GM06990 (cell line): ENCODE measurements at regions not wholly inside any gene's neighbourhood (a gene's known extent, or its start where the extent isn't known, plus 50 kb on each side); places are given as distances from the start of the nearest gene placed in this dataset.

ENCODE experiments used
- DNase-seq: peaks from one replicate; pipeline ENCODE4 v3.0.0-alpha.2; 2011; ENCODE audit not compliant: insufficient read length; ENCODE audit errors: extremely low read depth
- H3K27me3 ChIP-seq: replicated peaks from 2 replicates; pipeline ENCODE4 v1.6.0; 2011; ENCODE audit warnings: low read length; ENCODE audit not compliant: control insufficient read depth, insufficient read depth
- H3K36me3 ChIP-seq: 2 replicates; pipeline ENCODE4 v1.5.1; 2011; ENCODE audit warnings: low read length; ENCODE audit not compliant: control insufficient read depth, insufficient read depth
- H3K4me3 ChIP-seq: replicated peaks from 2 replicates; pipeline ENCODE4 v1.5.1; 2011; ENCODE audit warnings: low read depth, mild to moderate bottlenecking, control low read depth, low read length
- TF ChIP-seq, protein P1 (sequence below): IDR thresholded peaks from 2 replicates; pipeline ENCODE4 v1.5.1; 2011; ENCODE audit warnings: low read length, control low read depth, mild to moderate bottlenecking, inconsistent platforms; ENCODE audit not compliant: insufficient read depth, poor library complexity, severe bottlenecking

GRCh38 chr2:224111576-224111975 is 72.5 kb upstream of the SERPINE2 start:
- TF ChIP-seq, protein P1, sequence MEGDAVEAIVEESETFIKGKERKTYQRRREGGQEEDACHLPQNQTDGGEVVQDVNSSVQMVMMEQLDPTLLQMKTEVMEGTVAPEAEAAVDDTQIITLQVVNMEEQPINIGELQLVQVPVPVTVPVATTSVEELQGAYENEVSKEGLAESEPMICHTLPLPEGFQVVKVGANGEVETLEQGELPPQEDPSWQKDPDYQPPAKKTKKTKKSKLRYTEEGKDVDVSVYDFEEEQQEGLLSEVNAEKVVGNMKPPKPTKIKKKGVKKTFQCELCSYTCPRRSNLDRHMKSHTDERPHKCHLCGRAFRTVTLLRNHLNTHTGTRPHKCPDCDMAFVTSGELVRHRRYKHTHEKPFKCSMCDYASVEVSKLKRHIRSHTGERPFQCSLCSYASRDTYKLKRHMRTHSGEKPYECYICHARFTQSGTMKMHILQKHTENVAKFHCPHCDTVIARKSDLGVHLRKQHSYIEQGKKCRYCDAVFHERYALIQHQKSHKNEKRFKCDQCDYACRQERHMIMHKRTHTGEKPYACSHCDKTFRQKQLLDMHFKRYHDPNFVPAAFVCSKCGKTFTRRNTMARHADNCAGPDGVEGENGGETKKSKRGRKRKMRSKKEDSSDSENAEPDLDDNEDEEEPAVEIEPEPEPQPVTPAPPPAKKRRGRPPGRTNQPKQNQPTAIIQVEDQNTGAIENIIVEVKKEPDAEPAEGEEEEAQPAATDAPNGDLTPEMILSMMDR: no peak
- no peaks in the 10 kb centered on the region for H3K27me3 ChIP-seq
- DNase-seq: no peak
- no peak overlapping the region for H3K4me3 ChIP-seq
- H3K36me3 ChIP-seq: no peaks in the 10 kb centered on the region

- TF ChIP-seq, protein P1: no peak
- no peak overlapping the region for H3K4me3 ChIP-seq
- H3K27me3 ChIP-seq: no peaks in the 10 kb centered on the region
- no peak for DNase-seq
- no peaks in the 10 kb centered on the region for H3K36me3 ChIP-seq
Measured at GRCh38 chr2:224110811-224111210, 71.7 kb upstream of the SERPINE2 start.

DNA sequence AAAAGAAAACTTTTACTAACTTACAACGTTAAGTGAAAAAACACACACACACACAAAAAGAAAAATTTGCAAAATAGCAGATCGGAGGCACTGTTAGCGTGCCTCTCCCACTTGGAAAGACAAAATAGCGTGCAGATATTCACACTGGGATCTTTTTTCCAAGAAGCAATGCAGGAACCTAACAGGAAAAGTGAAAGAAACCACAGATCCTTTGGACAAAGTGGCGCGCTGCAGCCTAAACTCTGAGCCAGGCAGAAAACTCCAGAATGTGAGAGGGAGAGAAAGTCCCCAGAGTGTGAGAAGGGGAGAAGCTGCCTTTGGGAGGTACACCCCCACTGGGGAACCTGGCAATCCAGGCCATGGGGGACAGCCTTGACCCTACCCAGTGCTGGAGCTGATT is 70.7 kb upstream of the SERPINE2 start:
- DNase-seq: no peak
- TF ChIP-seq, protein P1: no peak
- Histone ChIP-seq H3K27me3 (no peaks in the 10 kb centered on the region), H3K36me3 (no peaks in the 10 kb centered on the region), H3K4me3 (no peak overlapping the region)

- Histone ChIP-seq H3K4me3 (no peak overlapping the region), H3K36me3 (no peaks in the 10 kb centered on the region), H3K27me3 (no peaks in the 10 kb centered on the region)
- TF ChIP-seq, protein P1: no peak
- no peak for DNase-seq
Measured at GRCh38 chr2:224106794-224107193, 67.7 kb upstream of the SERPINE2 start.

GRCh38 chr2:224104668-224105386 is 65.7 kb upstream of the SERPINE2 start:
- TF ChIP-seq, protein P1: no peak
- no peaks in the 10 kb centered on the region for H3K36me3 ChIP-seq
- no peak overlapping the region for H3K4me3 ChIP-seq
- DNase-seq: no peak
- H3K27me3 ChIP-seq: no peaks in the 10 kb centered on the region

DNA sequence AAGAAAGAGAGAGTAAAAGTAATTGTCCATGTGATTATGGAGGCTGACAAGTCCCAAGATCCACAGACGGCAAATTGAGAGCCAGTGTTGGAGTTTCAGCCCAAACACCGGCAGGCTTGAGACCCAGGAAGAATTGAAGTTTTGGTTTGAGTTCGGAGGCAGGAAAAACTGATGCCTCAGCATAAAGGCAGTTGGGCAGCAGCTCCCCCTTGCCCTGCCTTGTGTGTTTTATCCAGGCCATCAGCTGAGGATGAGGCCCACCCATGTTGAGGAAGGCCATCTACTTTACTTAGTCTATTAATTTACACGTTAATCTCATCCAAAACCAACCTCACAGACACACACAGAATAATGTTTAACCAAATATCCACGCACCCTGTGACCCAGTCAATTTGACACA is 64.6 kb upstream of the SERPINE2 start:
- TF ChIP-seq, protein P1: no peak
- Histone ChIP-seq H3K27me3 (peaks cover 1% of the 10 kb centered on the region), H3K4me3 (no peak overlapping the region), H3K36me3 (no peaks in the 10 kb centered on the region)
- DNase-seq: no peak
